ENCODE measurements at regions not wholly inside any gene's neighbourhood (a gene's known extent, or its start where the extent isn't known, plus 50 kb on each side); places are given as distances from the start of the nearest gene placed in this dataset.

GRCh38 chr5:8355981-8356380, 487.0 kb downstream of the MTRR start:
- DNase-seq: no peak
- H3K4me1 Mint-ChIP-seq: no peaks in the 10 kb centered on the region
- Histone ChIP-seq H3K4me3 (ENCODE audit: low read length in 2 of 2) (no peak overlapping the region), H3K36me3 (ENCODE audit: insufficient read depth, low read length) (no peaks in the 10 kb centered on the region), H3K27ac (ENCODE audit: low read depth, low read length) (no peak overlapping the region), H3K4me1 (ENCODE audit: insufficient read depth, low read length) (no peaks in the 10 kb centered on the region), H3K9me3 (ENCODE audit: control insufficient read depth in 1 of 2, low read length in 2 of 2) (no peaks in the 10 kb centered on the region), H3K27me3 (ENCODE audit: insufficient read depth, low read length) (no peaks in the 10 kb centered on the region)
- H3K36me3 Mint-ChIP-seq: no peaks in the 10 kb centered on the region
- no peak overlapping the region for H3K4me3 Mint-ChIP-seq
- ChIA-PET CTCF (ENCODE audit: partially characterized antibody) (no interaction called here), POLR2A (ENCODE audit: partially characterized antibody) (no interaction called here)
- H3K27ac Mint-ChIP-seq: no peak overlapping the region
- H3K9me3 Mint-ChIP-seq: peaks cover 0 to 8% (median 0%) of the 10 kb centered on the region in 8 donors
- intact Hi-C loops (cut with micrococcal nuclease): no loop called here
- H3K27me3 Mint-ChIP-seq: peaks cover 0 to 1% of the 10 kb centered on the region in 2 donors

GRCh38 chr5:8360012-8360411, 491.1 kb downstream of the MTRR start:
- no peak overlapping the region for H3K27ac ChIP-seq (ENCODE audit: low read depth, low read length)
- intact Hi-C loops (cut with micrococcal nuclease): no loop called here
- H3K9me3 ChIP-seq (ENCODE audit: control insufficient read depth in 1 of 2, low read length in 2 of 2): no peaks in the 10 kb centered on the region
- Mint-ChIP-seq H3K4me1 (no peaks in the 10 kb centered on the region), H3K27ac (no peak overlapping the region), H3K4me3 (no peak overlapping the region), H3K9me3 (peaks cover 0 to 2% (median 0%) of the 10 kb centered on the region in 8 donors), H3K36me3 (no peaks in the 10 kb centered on the region), H3K27me3 (peaks cover 0 to 1% of the 10 kb centered on the region in 2 donors)
- DNase-seq: no peak
- no peaks in the 10 kb centered on the region for H3K36me3 ChIP-seq (ENCODE audit: insufficient read depth, low read length)
- H3K4me3 ChIP-seq (ENCODE audit: low read length in 2 of 2): no peak overlapping the region
- POLR2A ChIA-PET (ENCODE audit: partially characterized antibody): no interaction called here
- CTCF ChIA-PET (ENCODE audit: partially characterized antibody): no interaction called here
- no peaks in the 10 kb centered on the region for H3K4me1 ChIP-seq (ENCODE audit: insufficient read depth, low read length)
- H3K27me3 ChIP-seq (ENCODE audit: insufficient read depth, low read length): no peaks in the 10 kb centered on the region

- Histone ChIP-seq H3K36me3 (ENCODE audit: insufficient read depth, low read length) (no peaks in the 10 kb centered on the region), H3K27me3 (ENCODE audit: insufficient read depth, low read length) (no peaks in the 10 kb centered on the region), H3K27ac (ENCODE audit: low read depth, low read length) (no peak overlapping the region), H3K9me3 (ENCODE audit: control insufficient read depth in 1 of 2, low read length in 2 of 2) (no peaks in the 10 kb centered on the region), H3K4me3 (ENCODE audit: low read length in 2 of 2) (no peak overlapping the region), H3K4me1 (ENCODE audit: insufficient read depth, low read length) (no peaks in the 10 kb centered on the region)
- no peak for DNase-seq
- ChIA-PET POLR2A (ENCODE audit: partially characterized antibody) (no interaction called here), CTCF (ENCODE audit: partially characterized antibody) (no interaction called here)
- Mint-ChIP-seq H3K9me3 (peaks cover 0 to 4% (median 0%) of the 10 kb centered on the region in 8 donors), H3K4me3 (no peak overlapping the region), H3K27ac (no peak overlapping the region), H3K27me3 (peaks cover 0 to 1% of the 10 kb centered on the region in 2 donors), H3K36me3 (no peaks in the 10 kb centered on the region), H3K4me1 (no peaks in the 10 kb centered on the region)
- intact Hi-C loops (cut with micrococcal nuclease): no loop called here
Observed at GRCh38 chr5:8362495-8362894, 493.5 kb downstream of the MTRR start.

GRCh38 chr5:8363138-8363537, 494.2 kb downstream of the MTRR start:
- CTCF ChIA-PET (ENCODE audit: partially characterized antibody): no interaction called here
- H3K36me3 ChIP-seq (ENCODE audit: insufficient read depth, low read length): no peaks in the 10 kb centered on the region
- DNase-seq: no peak
- no peaks in the 10 kb centered on the region for H3K36me3 Mint-ChIP-seq
- no peak overlapping the region for H3K4me3 Mint-ChIP-seq
- POLR2A ChIA-PET (ENCODE audit: partially characterized antibody): no interaction called here
- H3K4me3 ChIP-seq (ENCODE audit: low read length in 2 of 2): no peak overlapping the region
- intact Hi-C loops (cut with micrococcal nuclease): no loop called here
- H3K9me3 ChIP-seq (ENCODE audit: control insufficient read depth in 1 of 2, low read length in 2 of 2): no peaks in the 10 kb centered on the region
- H3K27me3 ChIP-seq (ENCODE audit: insufficient read depth, low read length): no peaks in the 10 kb centered on the region
- H3K27ac Mint-ChIP-seq: no peak overlapping the region
- H3K9me3 Mint-ChIP-seq: peaks cover 0 to 4% (median 0%) of the 10 kb centered on the region in 8 donors
- H3K27me3 Mint-ChIP-seq: peaks cover 0 to 1% of the 10 kb centered on the region in 2 donors
- no peak overlapping the region for H3K27ac ChIP-seq (ENCODE audit: low read depth, low read length)
- no peaks in the 10 kb centered on the region for H3K4me1 ChIP-seq (ENCODE audit: insufficient read depth, low read length)
- H3K4me1 Mint-ChIP-seq: no peaks in the 10 kb centered on the region

- no peaks in the 10 kb centered on the region for H3K9me3 ChIP-seq (ENCODE audit: control insufficient read depth in 1 of 2, low read length in 2 of 2)
- H3K9me3 Mint-ChIP-seq: peaks cover 0 to 5% (median 0%) of the 10 kb centered on the region in 8 donors
Observed at GRCh38 chr5:8366266-8366665, 497.3 kb downstream of the MTRR start.

GRCh38 chr5:8376478-8376877, 507.5 kb downstream of the MTRR start:
- H3K9me3 ChIP-seq (ENCODE audit: control insufficient read depth in 1 of 2, low read length in 2 of 2): no peaks in the 10 kb centered on the region
- Mint-ChIP-seq H3K4me1 (no peaks in the 10 kb centered on the region), H3K27ac (no peak overlapping the region), H3K9me3 (peaks cover 0 to 7% (median 0%) of the 10 kb centered on the region in 8 donors), H3K27me3 (no peaks in the 10 kb centered on the region), H3K36me3 (no peaks in the 10 kb centered on the region), H3K4me3 (no peak overlapping the region)
- POLR2A ChIA-PET (ENCODE audit: partially characterized antibody): no interaction called here
- no peak overlapping the region for H3K27ac ChIP-seq (ENCODE audit: low read depth, low read length)
- H3K27me3 ChIP-seq (ENCODE audit: insufficient read depth, low read length): no peaks in the 10 kb centered on the region
- no peak for DNase-seq
- CTCF ChIA-PET (ENCODE audit: partially characterized antibody): no interaction called here
- no peaks in the 10 kb centered on the region for H3K4me1 ChIP-seq (ENCODE audit: insufficient read depth, low read length)
- H3K4me3 ChIP-seq (ENCODE audit: low read length in 2 of 2): no peak overlapping the region
- intact Hi-C loops (cut with micrococcal nuclease): no loop called here
- no peaks in the 10 kb centered on the region for H3K36me3 ChIP-seq (ENCODE audit: insufficient read depth, low read length)

More at GRCh38 chr5:8366266-8366665, 497.3 kb downstream of the MTRR start:
- H3K27ac ChIP-seq (ENCODE audit: low read depth, low read length): no peak overlapping the region
- CTCF ChIA-PET (ENCODE audit: partially characterized antibody): no interaction called here
- Mint-ChIP-seq H3K4me3 (no peak overlapping the region), H3K27ac (no peak overlapping the region), H3K27me3 (no peaks in the 10 kb centered on the region), H3K36me3 (no peaks in the 10 kb centered on the region), H3K4me1 (no peaks in the 10 kb centered on the region)
- no peaks in the 10 kb centered on the region for H3K4me1 ChIP-seq (ENCODE audit: insufficient read depth, low read length)
- DNase-seq: no peak
- intact Hi-C loops (cut with micrococcal nuclease): no loop called here
- no peaks in the 10 kb centered on the region for H3K27me3 ChIP-seq (ENCODE audit: insufficient read depth, low read length)
- no peaks in the 10 kb centered on the region for H3K36me3 ChIP-seq (ENCODE audit: insufficient read depth, low read length)
- no peak overlapping the region for H3K4me3 ChIP-seq (ENCODE audit: low read length in 2 of 2)
- POLR2A ChIA-PET (ENCODE audit: partially characterized antibody): no interaction called here

- CTCF ChIA-PET (ENCODE audit: partially characterized antibody): no interaction called here
- no peaks in the 10 kb centered on the region for H3K4me1 ChIP-seq (ENCODE audit: insufficient read depth, low read length)
- Mint-ChIP-seq H3K27me3 (no peaks in the 10 kb centered on the region), H3K4me1 (no peaks in the 10 kb centered on the region), H3K9me3 (peaks cover 0 to 3% (median 0%) of the 10 kb centered on the region in 8 donors), H3K4me3 (no peak overlapping the region), H3K27ac (no peak overlapping the region), H3K36me3 (no peaks in the 10 kb centered on the region)
- H3K27me3 ChIP-seq (ENCODE audit: insufficient read depth, low read length): no peaks in the 10 kb centered on the region
- H3K4me3 ChIP-seq (ENCODE audit: low read length in 2 of 2): no peak overlapping the region
- H3K36me3 ChIP-seq (ENCODE audit: insufficient read depth, low read length): no peaks in the 10 kb centered on the region
- no peak for DNase-seq
- H3K27ac ChIP-seq (ENCODE audit: low read depth, low read length): no peak overlapping the region
- intact Hi-C loops (cut with micrococcal nuclease): no loop called here
- H3K9me3 ChIP-seq (ENCODE audit: control insufficient read depth in 1 of 2, low read length in 2 of 2): no peaks in the 10 kb centered on the region
- POLR2A ChIA-PET (ENCODE audit: partially characterized antibody): no interaction called here
Observed at GRCh38 chr5:8381972-8382371, 513.0 kb downstream of the MTRR start.

- no peak for DNase-seq
- no peak overlapping the region for H3K4me3 ChIP-seq (ENCODE audit: low read length in 2 of 2)
- intact Hi-C loops (cut with micrococcal nuclease): no loop called here
- H3K9me3 ChIP-seq (ENCODE audit: control insufficient read depth in 1 of 2, low read length in 2 of 2): no peaks in the 10 kb centered on the region
- CTCF ChIA-PET (ENCODE audit: partially characterized antibody): no interaction called here
- Mint-ChIP-seq H3K27ac (no peak overlapping the region), H3K36me3 (no peaks in the 10 kb centered on the region), H3K9me3 (peaks cover 0 to 3% (median 0%) of the 10 kb centered on the region in 8 donors), H3K4me3 (no peak overlapping the region), H3K4me1 (no peaks in the 10 kb centered on the region), H3K27me3 (no peaks in the 10 kb centered on the region)
- POLR2A ChIA-PET (ENCODE audit: partially characterized antibody): no interaction called here
- H3K36me3 ChIP-seq (ENCODE audit: insufficient read depth, low read length): no peaks in the 10 kb centered on the region
- H3K4me1 ChIP-seq (ENCODE audit: insufficient read depth, low read length): no peaks in the 10 kb centered on the region
- no peak overlapping the region for H3K27ac ChIP-seq (ENCODE audit: low read depth, low read length)
- H3K27me3 ChIP-seq (ENCODE audit: insufficient read depth, low read length): no peaks in the 10 kb centered on the region
Observed at GRCh38 chr5:8382456-8382855, 513.5 kb downstream of the MTRR start.

Measured in CD4-positive, alpha-beta memory T cell (primary cell).